ENCODE measurements at regions not wholly inside any gene's neighbourhood (a gene's known extent, or its start where the extent isn't known, plus 50 kb on each side); places are given as distances from the start of the nearest gene placed in this dataset.

GRCh38 chr2:142314164-142314563 lies 183.3 kb upstream of the LRP1B start:
- Histone ChIP-seq H2BK12ac (ENCODE audit: insufficient read length, low read depth, low read length) (no peak overlapping the region), H2BK20ac (ENCODE audit: low read depth, low read length, poor library complexity, severe bottlenecking) (no peak overlapping the region), H3K79me1 (ENCODE audit: insufficient read depth, low read depth, low read length, poor library complexity, severe bottlenecking) (no peaks in the 10 kb centered on the region), H3K14ac (ENCODE audit: insufficient read depth, low read length) (no peak overlapping the region), H4K91ac (ENCODE audit: insufficient read length, low read depth, low read length) (no peak overlapping the region), H3K79me2 (ENCODE audit: insufficient read depth, low read length) (no peaks in the 10 kb centered on the region), H3K23ac (ENCODE audit: insufficient read length, low read depth, low read length) (no peak overlapping the region), H3K56ac (ENCODE audit: insufficient read length, low read depth, low read length) (no peak overlapping the region), H3T11ph (ENCODE audit: low read length) (no peak overlapping the region), H3K4me2 (ENCODE audit: insufficient read depth, insufficient read length, low read length) (no peak overlapping the region), H3K27me3 (ENCODE audit: insufficient read depth, low read length) (no peaks in the 10 kb centered on the region), H3K9me3 (ENCODE audit: control insufficient read depth, low read depth, low read length) (peaks cover 6% of the 10 kb centered on the region), H2AFZ (ENCODE audit: low read length) (no peak overlapping the region), H3K18ac (ENCODE audit: insufficient read length, low read depth, low read length) (no peak overlapping the region), H2AK5ac (ENCODE audit: insufficient read length, low read length) (no peak overlapping the region), H3K23me2 (ENCODE audit: insufficient read length, low read depth, low read length, poor library complexity, severe bottlenecking) (no peaks in the 10 kb centered on the region), H4K5ac (ENCODE audit: insufficient read length, low read depth, low read length) (no peak overlapping the region), H2BK120ac (ENCODE audit: low read depth, low read length, poor library complexity, severe bottlenecking) (no peak overlapping the region), H2BK5ac (ENCODE audit: insufficient read length, low read length) (no peak overlapping the region), H2BK15ac (ENCODE audit: low read depth, low read length) (no peak overlapping the region), H4K20me1 (ENCODE audit: control insufficient read depth, insufficient read depth, insufficient read length) (no peaks in the 10 kb centered on the region), H3K9ac (ENCODE audit: extremely low read depth, insufficient read length, low read length) (no peak overlapping the region), H4K8ac (replicated peaks; ENCODE audit: insufficient read length, low read depth, low read length) (no peak overlapping the region), H3K4ac (ENCODE audit: low read depth, low read length) (no peak overlapping the region), H3K4me1 (ENCODE audit: insufficient read depth, low read length) (no peaks in the 10 kb centered on the region), H3K27ac (ENCODE audit: insufficient read length, low read depth, low read length) (no peak overlapping the region)
- H3K4me3 Mint-ChIP-seq = no peak overlapping the region
- H3K27me3 Mint-ChIP-seq (ENCODE audit: low read depth) = no peaks in the 10 kb centered on the region
- no peak for DNase-seq
- H3K4me1 Mint-ChIP-seq = no peaks in the 10 kb centered on the region
- H3K36me3 Mint-ChIP-seq (ENCODE audit: insufficient read depth in 1 of 3, low read depth in 3 of 3) = peaks cover 2 to 24% (median 23%) of the 10 kb centered on the region in 3 experiments; a peak in 6 of 7 replicates
- WGBS (ENCODE audit: extremely low coverage, insufficient read length, low lambda C conversion rate) = no CpG with 5 or more reads among the region's 2 CpGs
- H3K27ac Mint-ChIP-seq = no peak overlapping the region; a peak in 1 of 7 replicates
- TF ChIP-seq CTCF (conservative IDR thresholded peaks at IDR 0.05) = no peak
- peaks cover 26 to 27% of the 10 kb centered on the region in 2 experiments for H3K9me3 Mint-ChIP-seq

Measured in H9 (cell line).